ENCODE measurements at regions not wholly inside any gene's neighbourhood (a gene's known extent, or its start where the extent isn't known, plus 50 kb on each side); places are given as distances from the start of the nearest gene placed in this dataset.
"Not testable (repeated sequence)": the region's sequence is repeated elsewhere in the genome, so short reads cannot be mapped to it uniquely, and the experiment has no call there.

DNA sequence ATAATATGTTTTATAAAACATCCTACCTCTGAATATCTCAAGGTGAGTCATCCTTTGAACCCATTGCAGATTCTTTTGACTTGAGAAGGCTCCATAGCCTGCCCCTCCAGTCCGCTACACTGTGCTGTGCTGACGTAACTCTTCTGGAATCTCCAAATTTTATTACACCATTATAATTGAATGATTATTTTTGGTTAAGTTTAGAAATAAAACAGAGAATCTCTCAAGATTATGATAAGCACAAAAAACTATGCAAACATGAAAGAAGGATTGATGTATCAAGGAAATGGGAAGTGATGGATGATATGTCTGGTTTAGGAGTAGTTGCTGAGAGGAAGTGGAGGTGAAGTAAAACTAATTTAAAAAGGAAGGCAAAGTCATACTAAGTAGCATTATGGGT, 1021.3 kb downstream of the HACE1 start:
- TF ChIP-seq, protein P1, sequence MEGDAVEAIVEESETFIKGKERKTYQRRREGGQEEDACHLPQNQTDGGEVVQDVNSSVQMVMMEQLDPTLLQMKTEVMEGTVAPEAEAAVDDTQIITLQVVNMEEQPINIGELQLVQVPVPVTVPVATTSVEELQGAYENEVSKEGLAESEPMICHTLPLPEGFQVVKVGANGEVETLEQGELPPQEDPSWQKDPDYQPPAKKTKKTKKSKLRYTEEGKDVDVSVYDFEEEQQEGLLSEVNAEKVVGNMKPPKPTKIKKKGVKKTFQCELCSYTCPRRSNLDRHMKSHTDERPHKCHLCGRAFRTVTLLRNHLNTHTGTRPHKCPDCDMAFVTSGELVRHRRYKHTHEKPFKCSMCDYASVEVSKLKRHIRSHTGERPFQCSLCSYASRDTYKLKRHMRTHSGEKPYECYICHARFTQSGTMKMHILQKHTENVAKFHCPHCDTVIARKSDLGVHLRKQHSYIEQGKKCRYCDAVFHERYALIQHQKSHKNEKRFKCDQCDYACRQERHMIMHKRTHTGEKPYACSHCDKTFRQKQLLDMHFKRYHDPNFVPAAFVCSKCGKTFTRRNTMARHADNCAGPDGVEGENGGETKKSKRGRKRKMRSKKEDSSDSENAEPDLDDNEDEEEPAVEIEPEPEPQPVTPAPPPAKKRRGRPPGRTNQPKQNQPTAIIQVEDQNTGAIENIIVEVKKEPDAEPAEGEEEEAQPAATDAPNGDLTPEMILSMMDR (IDR thresholded peaks at IDR 0.05; ENCODE audit: low read depth, low read length): no peak
- H3K36me3 ChIP-seq: no peaks in the 10 kb centered on the region
- no peak overlapping the region for H3K4me3 ChIP-seq (ENCODE audit: low read depth, low read length)
- no peaks in the 10 kb centered on the region for H3K9me3 ChIP-seq
- no peaks in the 10 kb centered on the region for H3K27me3 ChIP-seq
- DNase-seq: no peak
- no peaks in the 10 kb centered on the region for H3K4me1 ChIP-seq

DNA sequence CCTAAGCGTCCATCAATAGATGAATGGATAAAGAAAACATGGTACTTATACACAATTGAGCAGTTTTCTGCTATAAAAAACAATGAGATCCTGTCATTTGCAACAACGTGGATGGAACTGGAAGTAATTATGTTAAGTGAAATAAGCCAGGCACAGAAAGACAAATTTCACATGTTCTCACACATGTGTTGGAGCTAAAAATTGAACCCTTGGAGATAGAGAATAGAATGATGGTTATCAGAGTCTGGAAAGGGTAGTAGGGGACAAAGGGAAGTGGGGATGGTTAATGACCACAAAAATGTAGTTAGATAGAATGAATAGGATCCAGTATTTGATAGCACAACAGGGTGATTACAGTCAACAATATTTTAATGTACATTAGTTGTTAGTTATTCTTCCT, 1033.5 kb downstream of the HACE1 start:
- H3K36me3 ChIP-seq: no peaks in the 10 kb centered on the region
- no peak for DNase-seq
- no peak overlapping the region for H3K4me3 ChIP-seq (ENCODE audit: low read depth, low read length)
- H3K4me1 ChIP-seq: no peaks in the 10 kb centered on the region
- H3K27me3 ChIP-seq: no peaks in the 10 kb centered on the region
- H3K9me3 ChIP-seq: no peaks in the 10 kb centered on the region
- TF ChIP-seq, protein P1 (IDR thresholded peaks at IDR 0.05; ENCODE audit: low read depth, low read length): no peak

- no peak for DNase-seq
- no peaks in the 10 kb centered on the region for H3K9me3 ChIP-seq
- H3K36me3 ChIP-seq: no peaks in the 10 kb centered on the region
- TF ChIP-seq, protein P1 (IDR thresholded peaks at IDR 0.05; ENCODE audit: low read depth, low read length): no peak
- no peaks in the 10 kb centered on the region for H3K27me3 ChIP-seq
- H3K4me3 ChIP-seq (ENCODE audit: low read depth, low read length): no peak overlapping the region
- no peaks in the 10 kb centered on the region for H3K4me1 ChIP-seq
Observed at GRCh38 chr6:103820148-103820547, 1039.6 kb downstream of the HACE1 start.

- Histone ChIP-seq H3K4me1 (no peaks in the 10 kb centered on the region), H3K9me3 (no peaks in the 10 kb centered on the region), H3K27me3 (no peaks in the 10 kb centered on the region), H3K4me3 (ENCODE audit: low read depth, low read length) (no peak overlapping the region), H3K36me3 (no peaks in the 10 kb centered on the region)
- TF ChIP-seq, protein P1 (IDR thresholded peaks at IDR 0.05; ENCODE audit: low read depth, low read length): no peak
- DNase-seq: no peak
Observed at GRCh38 chr6:103819509-103819908, 1040.2 kb downstream of the HACE1 start.

GRCh38 chr6:103812970-103813369, 1046.7 kb downstream of the HACE1 start:
- TF ChIP-seq, protein P1 (IDR thresholded peaks at IDR 0.05; ENCODE audit: low read depth, low read length): no peak
- Histone ChIP-seq H3K9me3 (no peaks in the 10 kb centered on the region), H3K4me3 (ENCODE audit: low read depth, low read length) (no peak overlapping the region), H3K36me3 (no peaks in the 10 kb centered on the region), H3K27me3 (no peaks in the 10 kb centered on the region), H3K4me1 (no peaks in the 10 kb centered on the region)
- DNase-seq: no peak

- DNase-seq; H3K4me3 ChIP-seq (ENCODE audit: low read depth, low read length); H3K9me3 ChIP-seq: not testable (repeated sequence)
Observed at GRCh38 chr6:103801901-103802479, 1057.7 kb downstream of the HACE1 start.

More at GRCh38 chr6:103801901-103802479, 1057.7 kb downstream of the HACE1 start:
- not testable (repeated sequence) for H3K36me3 ChIP-seq, H3K27me3 ChIP-seq, H3K4me1 ChIP-seq

Measured in BE2C (cell line).